GM18870 (cell line): ENCODE measurements at regions not wholly inside any gene's neighbourhood (a gene's known extent, or its start where the extent isn't known, plus 50 kb on each side); places are given as distances from the start of the nearest gene placed in this dataset.

Source experiments
- ATAC-seq: cut with Tn5 transposase; IDR thresholded peaks from one replicate; pipeline ENCODE4 v1.9.1; 2021; ENCODE audit warnings: moderate library complexity; ENCODE audit not compliant: unreplicated experiment

GRCh38 chr6:66771626-66772025 lies 1064.6 kb upstream of the EYS start:
- no peak for ATAC-seq

DNA sequence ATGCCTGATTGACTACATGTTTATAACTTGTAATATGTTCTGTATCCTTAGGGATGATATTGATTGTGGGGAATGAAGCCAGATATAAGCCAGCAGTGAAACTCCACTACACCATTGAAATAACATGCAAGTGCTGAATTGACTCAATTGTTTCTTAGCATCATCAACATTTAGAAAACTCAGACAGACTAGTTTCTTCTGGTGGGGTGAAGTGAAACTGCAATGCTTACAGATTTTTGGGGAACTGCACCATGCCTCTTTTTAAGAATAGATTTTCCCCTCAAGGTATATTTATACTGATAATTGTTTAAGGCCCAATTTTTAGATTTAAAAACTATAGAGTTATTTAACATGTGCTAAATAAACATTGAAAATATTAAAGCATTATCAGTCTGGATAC lies 1044.6 kb upstream of the EYS start:
- ATAC-seq, result no peak

DNA sequence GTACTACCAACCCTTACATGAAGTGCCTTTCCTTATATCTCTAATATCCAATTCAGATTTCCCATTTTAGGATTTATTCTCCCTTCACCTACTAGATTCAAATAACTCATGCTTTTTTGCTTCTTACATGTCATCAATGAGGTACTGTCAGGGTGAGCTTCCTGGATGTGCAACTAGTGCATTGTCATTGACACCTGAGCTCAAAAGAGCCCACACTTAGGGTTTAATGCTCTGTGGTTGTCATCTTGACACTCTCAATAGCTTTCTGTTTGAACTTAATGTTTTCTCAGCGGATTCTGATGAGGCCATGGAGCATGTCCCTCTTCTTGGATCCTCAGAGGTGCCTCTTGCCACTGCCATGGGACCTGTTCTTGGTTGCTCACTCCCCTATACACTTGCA lies 1033.3 kb upstream of the EYS start:
- no peak for ATAC-seq

DNA sequence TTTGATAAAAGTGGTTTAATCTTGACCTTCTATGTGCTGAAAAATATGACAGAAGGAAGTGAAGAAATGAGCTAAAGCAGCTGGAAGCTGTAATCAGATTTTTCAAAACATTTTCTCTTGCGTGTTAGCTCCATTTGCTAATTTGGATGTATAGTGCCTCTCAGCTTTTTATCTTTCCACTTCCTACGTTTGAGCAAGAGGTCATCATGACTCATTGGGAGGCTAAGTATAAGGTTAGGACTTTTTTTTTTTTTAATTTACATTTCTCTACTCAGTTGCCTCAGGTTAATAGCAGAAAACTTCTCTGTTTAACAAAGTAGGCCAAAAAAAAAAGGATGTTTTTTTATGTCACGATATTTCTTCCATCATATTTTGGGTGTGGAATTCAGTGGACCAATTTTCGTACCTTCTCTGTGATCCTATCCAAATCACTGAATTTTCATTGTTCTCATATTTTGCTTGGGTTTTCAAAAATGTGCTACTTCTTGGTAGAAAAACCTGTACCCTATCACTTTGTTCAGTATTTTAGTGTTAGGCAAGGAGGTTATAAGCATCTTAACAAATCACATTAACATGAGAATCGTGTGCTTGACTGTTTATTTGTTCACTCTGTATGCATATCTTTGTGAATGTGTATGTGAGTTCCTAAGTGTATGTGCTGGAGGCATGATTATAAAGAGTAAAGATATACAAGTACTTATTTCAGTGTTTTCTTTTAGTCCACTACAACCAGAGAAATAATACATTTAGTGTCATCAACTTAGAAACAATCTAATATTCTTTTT lies 1028.3 kb upstream of the EYS start:
- no peak for ATAC-seq

- no peak for ATAC-seq
Measured at GRCh38 chr6:66731310-66731709, 1024.3 kb upstream of the EYS start.

DNA sequence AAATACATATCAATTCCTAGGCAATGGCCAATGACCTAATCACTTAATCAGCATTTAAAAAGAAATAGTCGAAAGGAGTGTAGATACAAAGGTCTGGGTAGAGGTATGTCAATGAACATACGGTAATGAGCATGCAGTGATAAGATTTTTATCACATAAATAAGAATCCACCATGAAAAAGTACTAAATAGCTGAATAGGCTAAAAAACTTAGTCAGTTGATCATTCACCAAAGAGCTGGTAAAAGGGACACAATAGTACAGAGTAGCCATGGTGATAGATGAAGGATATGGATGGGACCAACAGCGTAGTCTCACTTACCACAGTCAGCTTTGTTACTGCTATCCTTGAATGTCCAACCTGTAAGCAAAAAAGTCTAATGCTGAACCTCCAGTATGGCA lies 1018.6 kb upstream of the EYS start:
- no peak for ATAC-seq

GRCh38 chr6:66717801-66718200 lies 1010.8 kb upstream of the EYS start:
- no peak for ATAC-seq

- no peak for ATAC-seq
Measured at GRCh38 chr6:66699385-66699784, 992.4 kb upstream of the EYS start.

- no peak for ATAC-seq
Measured at GRCh38 chr6:66689608-66690007, 982.6 kb upstream of the EYS start.

- ATAC-seq, result no peak
Measured at GRCh38 chr6:66687611-66688140, 980.6 kb upstream of the EYS start.

GRCh38 chr6:66675906-66676305 lies 968.9 kb upstream of the EYS start:
- ATAC-seq, result no peak

GRCh38 chr6:66664112-66664511 lies 957.1 kb upstream of the EYS start:
- ATAC-seq, result no peak

DNA sequence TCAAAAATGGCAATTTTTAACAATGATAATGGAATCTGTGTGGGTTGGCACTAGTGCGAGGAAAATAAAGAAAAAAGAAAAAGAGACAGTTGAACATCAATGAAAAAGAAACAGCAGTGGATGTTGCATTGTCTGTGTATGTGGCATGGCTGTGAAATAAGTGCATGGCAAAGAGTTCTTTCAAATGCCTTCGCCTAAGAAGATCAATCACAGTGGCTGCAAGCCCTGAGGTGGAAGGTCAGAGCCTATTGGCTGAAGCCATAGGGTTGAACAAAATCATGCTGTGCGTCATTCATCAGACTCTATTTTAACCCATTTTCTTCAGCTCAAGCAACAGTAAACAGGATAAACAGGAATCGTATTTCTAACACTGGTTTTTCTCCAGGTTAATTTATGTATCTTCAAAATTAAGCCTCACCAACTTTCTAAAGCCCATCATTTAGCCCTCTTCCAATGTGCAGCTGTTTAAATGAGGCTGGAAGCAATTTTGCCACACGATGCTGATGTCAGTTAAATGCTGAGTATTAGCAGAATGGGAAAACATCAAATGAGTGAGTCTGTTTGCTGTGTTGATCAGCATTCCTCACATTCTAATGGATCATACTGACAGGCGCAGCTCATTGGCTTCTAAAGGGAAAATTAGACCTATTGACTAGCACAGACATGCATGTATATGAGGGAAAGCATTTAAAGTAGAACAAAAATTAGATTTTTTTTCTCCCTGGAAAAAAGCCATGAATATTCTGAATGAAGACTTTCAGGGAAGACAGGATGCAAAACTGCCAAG lies 955.9 kb upstream of the EYS start:
- no peak for ATAC-seq

DNA sequence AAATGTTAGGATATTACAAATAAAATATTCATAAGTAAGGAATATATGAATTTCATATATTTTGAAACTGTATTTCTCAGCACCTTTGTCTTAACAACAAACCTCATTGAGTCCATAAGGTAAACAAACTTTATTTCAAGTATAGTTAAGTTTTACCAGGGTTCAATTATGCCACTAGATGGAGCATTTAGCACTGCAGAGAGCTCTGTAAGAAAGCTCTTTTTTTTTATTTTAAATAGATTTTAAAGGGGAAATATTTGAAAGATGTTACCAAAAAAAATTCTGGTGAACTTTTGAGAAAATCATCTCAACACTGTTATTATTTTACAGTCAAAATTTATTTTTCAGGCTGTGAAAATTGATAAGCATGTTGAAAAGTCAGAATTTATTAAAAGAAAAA lies 955.2 kb upstream of the EYS start:
- ATAC-seq, result no peak

DNA sequence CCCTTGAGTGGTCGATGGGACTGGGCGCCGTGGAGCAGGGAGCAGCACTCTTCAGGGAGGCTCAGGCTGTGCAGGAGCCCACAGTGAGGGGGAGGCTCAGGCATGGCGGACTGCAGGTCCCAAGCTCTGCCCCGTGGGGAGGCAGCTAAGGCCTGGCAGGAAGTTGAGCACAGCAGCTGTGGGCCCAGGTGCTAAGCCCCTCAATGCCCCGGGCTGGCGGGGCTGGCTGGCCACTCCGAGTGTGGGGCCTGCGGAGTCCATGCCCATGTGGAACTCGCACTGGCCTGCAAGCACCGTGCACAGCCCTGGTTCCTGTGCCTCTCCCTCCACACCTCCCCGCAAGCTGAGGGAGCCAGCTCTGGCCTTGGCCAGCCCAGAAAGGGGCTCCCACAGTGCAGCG lies 948.4 kb upstream of the EYS start:
- no peak for ATAC-seq

DNA sequence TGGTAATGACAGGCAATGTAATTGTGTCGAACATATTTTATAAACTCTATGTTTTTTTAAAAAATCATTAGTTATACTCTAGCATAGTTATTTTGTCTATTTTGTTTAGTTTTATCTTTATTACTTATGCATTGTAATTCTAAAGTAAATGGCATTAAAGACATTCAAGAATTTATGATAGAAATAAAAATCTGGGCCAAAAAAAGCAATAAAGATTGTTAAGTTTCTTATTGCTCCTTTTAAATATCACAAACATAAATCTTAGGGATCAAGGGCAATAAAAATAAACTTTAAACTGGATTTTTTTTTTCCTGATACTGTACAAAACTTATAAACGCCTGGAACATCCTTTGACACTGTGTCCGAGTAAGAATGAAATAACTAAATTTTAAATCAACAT lies 931.5 kb upstream of the EYS start:
- no peak for ATAC-seq

DNA sequence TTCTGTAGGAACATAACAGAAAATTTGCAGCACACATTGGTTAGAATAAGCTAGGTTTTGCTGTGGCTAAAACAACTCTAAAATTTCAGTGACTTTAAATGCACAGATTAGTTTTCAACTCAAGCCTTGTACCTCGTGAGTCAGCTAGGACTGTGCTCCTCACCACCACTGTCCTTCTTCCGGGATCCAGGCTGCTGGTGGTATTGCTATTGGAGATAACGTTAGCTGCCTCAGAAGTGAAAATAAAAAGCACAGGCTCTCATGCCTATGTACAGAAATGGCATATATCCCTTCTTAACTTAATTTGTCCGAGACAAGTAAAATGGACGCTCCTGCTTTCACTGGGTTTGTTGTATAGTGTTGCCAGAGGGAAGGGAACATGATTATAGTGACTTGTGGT lies 931.1 kb upstream of the EYS start:
- ATAC-seq, result no peak

DNA sequence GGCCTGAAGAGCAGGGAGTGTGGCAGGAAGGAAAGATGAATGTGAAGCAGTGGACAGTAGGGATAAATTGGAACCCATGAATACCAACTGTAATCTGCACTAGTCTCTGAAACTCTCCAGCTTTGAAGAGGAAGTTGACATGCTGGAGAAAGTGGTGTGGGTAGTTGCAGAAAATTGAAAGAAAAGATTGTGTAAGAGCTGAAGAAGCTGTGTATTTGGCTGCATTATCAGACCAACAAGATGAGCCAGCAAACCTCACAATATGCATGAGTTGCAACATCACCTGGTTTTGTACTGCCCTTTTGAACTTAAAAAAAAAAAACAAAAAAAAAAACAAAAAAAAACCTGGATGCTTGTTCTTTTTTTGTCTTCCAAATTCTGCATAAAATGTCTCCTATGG lies 921.9 kb upstream of the EYS start:
- ATAC-seq, result no peak

- no peak for ATAC-seq
Measured at GRCh38 chr6:66623050-66623449, 916.0 kb upstream of the EYS start.

DNA sequence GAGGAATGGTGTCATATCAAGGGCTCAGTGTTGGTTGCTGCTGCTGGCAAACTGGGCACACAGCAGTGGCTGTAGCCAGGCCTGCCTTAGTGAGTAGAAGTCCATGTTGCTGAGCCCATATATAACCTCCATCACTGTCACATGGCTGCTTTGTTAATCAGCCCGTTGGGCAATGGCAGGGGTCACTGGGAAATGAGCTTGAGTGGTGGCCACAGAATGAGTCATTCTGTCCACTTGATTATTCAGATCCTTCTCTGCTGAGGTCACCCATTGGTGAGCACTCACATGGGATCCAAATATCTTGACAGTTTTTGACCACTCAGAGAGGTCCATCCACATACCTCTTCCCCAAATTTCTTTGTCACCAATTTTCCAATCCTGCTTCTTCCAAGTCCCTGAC lies 898.9 kb upstream of the EYS start:
- no peak for ATAC-seq

- ATAC-seq, result no peak
Measured at GRCh38 chr6:66605011-66605410, 898.0 kb upstream of the EYS start.

DNA sequence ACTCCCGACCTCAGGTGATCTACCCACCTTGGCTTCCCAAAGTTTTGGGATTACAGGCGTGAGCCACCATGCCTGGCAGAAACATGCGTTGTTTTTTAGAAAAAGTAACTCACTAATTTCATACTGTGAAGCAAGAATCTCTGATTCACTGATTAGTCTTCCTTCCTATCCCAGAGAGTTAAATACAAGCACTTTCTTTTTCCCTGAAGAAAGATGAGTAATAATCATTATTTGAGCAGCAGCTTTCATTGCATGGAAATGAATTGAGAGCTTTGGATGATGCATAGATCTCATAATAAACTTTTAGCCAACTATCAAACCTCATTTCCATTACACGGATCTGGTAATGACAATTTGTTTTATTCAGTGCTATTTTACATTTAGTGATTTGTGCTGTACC lies 892.5 kb upstream of the EYS start:
- no peak for ATAC-seq
